HG02870 (cell line): ENCODE measurements at regions not wholly inside any gene's neighbourhood (a gene's known extent, or its start where the extent isn't known, plus 50 kb on each side); places are given as distances from the start of the nearest gene placed in this dataset.
"Not testable (repeated sequence)": the region's sequence is repeated elsewhere in the genome, so short reads cannot be mapped to it uniquely, and the experiment has no call there.

Source experiments
- ATAC-seq: cut with Tn5 transposase; IDR thresholded peaks from one replicate; pipeline ENCODE4 v1.9.1; 2021; ENCODE audit warnings: mild to moderate bottlenecking, moderate library complexity; ENCODE audit not compliant: unreplicated experiment

- no peak for ATAC-seq
Observed at GRCh38 chr15:31217566-31218270, 108.9 kb upstream of the KLF13 start.

- no peak for ATAC-seq
Observed at GRCh38 chr15:31219221-31219620, 107.4 kb upstream of the KLF13 start.

GRCh38 chr15:31221936-31222515 lies 104.6 kb upstream of the KLF13 start:
- no peak for ATAC-seq

GRCh38 chr15:31222773-31223341 lies 103.8 kb upstream of the KLF13 start:
- no peak for ATAC-seq

GRCh38 chr15:31223478-31224350 lies 102.9 kb upstream of the KLF13 start:
- no peak for ATAC-seq

- not testable (repeated sequence) for ATAC-seq
Observed at GRCh38 chr15:31224661-31225060, 102.0 kb upstream of the KLF13 start.

GRCh38 chr15:31225356-31225955 lies 101.2 kb upstream of the KLF13 start:
- ATAC-seq: no peak

DNA sequence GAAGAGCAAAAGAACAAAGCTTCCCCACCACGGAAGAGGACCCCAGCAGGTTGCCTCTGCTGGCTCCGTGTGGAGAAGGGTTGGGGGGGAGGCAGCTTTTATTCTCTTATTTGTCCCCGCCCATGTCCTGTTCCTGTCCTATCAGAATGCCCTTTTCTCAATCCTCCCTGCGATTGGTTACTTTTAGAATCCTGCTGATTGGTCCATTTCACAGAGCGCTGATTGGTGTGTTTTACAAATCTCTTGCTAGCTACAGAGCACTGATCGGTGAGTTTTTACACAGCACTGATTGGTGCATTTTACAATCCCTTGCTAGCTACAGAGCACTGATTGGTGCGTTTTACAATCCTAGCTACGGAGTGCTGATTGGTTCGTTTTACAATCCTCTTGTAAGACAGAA lies 100.6 kb upstream of the KLF13 start:
- ATAC-seq: no peak

DNA sequence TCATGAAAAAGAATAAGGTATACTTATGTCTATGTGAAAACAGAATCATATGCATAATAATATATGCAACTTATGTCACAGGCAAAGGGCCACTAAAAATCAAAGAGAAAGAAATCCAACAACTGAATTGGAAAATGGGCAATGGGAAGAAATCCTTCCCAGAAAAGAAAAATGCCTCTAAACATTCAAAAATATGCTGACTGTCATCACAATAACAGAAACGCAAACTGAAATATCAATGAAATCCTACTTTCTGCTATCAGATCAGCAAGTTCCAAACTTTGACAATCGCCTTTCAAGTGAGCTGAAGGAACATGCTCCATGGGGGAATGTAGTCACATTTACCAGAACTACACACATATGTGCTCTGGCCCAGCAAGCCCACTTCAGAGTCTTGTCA lies 99.4 kb upstream of the KLF13 start:
- no peak for ATAC-seq

DNA sequence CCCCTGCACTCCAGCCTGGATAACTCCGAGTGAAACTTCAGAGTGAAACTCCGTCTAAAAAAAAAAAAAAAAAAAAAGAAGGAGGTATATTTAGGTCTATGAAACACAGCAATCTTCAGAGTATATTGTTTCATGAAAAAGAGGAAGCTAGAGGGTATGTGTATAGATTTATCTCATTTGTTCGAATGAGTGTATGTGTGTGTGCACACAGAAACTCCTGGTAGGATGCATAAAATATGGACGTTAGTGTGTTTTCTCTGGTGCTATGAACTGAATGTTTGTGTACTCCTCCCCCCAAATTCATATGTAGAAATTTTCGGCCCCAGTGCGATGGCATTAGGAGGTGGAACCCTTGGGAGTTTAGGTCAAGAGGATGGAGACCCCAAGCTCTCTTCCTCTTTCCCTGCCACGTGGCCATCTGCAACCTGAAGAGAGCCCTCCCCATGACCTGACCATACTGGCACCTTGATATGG lies 98.6 kb upstream of the KLF13 start:
- ATAC-seq: no peak

DNA sequence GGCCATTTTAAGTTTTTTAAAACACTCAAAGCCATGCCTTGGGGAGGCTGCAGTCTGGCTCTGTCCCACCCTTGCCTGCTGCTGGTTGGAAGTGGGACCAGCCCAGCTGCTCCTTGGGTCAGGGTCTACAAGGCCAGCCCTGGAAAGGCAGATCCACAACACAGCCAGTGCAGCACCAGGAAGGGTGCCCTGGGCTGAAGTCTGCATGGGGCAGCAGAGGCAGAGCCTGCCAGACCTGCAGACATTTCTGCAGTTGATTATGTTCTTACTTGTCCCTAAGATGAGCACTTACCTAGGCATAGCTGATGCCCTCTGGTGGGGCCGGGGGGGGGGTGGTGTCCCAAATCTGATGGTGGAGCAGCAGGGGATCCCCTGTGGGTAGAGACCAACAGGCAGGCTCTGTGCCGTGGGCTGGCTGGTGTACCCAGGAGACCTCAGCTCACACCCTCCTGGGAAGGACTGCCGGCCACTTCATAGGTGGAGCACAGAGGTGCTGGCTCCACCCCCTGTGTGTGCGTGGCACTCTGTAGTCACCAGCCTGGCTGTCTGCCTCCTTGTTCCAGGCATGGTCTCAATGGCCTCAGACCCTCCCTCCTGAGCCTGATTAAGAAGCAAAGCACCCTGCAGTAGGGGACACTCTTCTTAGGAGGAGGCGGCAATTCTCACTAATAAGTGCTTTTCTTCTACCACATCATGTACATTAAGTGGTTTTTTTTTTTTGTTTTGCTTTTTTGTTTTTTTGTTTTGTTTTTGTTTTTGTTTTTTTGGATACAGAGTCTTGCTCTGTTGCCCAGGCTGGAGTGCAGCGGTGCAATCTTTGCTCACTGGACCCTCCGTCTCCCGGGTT lies 97.4 kb upstream of the KLF13 start:
- ATAC-seq: peak; percentile 52

DNA sequence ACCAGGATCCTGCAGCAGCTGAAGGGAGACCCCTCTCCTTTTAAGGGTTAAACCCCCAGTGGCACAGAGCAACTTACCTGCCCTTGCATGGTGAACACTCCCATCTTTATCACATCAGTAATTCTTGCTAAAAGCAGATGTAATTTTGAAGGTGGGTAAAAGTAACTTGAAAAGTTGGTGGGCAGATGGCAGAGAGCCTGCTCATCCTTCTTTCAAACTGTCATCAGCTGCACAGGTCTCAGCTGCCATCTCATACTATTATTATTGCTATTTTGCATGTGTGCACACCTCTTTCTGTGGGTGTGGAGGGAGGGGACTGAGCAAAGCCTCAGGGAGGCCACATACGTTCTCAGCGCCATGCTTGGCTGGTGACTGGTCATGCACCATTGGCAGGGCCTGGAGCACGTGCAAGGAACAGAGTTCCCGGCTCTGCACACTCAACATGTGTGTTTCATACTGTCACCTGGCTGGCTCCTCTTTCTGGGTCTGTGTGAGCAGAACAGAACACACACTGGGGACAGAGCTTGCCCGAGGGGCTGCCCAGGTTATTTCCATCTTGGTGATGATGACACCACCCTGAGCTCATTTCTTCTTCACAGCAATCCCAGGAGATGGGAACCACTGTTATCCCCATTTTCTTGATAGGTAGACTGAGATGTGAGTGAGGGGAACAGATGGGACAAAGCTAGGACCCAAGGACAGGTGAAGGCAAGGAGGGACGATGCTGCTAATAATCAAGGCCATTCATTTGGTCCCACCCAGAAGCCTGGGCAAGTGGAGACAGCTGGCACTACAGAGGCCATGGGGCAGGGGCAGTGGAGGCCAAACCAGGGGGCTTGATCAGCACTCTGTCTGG lies 95.8 kb upstream of the KLF13 start:
- ATAC-seq: peak; percentile 77

GRCh38 chr15:31234815-31235214 lies 91.8 kb upstream of the KLF13 start:
- no peak for ATAC-seq

- no peak for ATAC-seq
Observed at GRCh38 chr15:31235311-31236183, 91.1 kb upstream of the KLF13 start.

- no peak for ATAC-seq
Observed at GRCh38 chr15:31236184-31237042, 90.2 kb upstream of the KLF13 start.

GRCh38 chr15:31237043-31237324 lies 89.7 kb upstream of the KLF13 start:
- no peak for ATAC-seq

DNA sequence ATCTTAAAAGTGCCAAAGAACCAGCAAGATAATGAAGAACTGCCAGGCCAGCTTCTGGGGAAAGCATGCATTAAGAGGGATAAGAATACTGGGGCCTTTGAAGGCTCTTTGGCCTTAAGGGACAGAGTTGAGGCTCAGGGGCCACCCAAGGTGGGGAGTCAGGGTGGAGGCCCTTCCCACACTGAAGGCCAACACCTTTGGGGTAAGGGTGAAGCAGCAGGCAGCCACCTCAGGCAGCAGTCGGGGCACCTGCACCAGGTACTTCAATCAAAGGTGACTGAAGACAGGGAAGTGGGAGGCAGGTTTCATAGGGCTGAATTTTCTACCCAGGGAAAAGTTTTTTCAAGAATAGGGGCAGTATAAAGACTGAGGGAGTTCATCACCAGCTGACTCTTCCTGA lies 87.7 kb upstream of the KLF13 start:
- no peak for ATAC-seq

- no peak for ATAC-seq
Observed at GRCh38 chr15:31239409-31239808, 87.2 kb upstream of the KLF13 start.
